ENCODE measurements at regions not wholly inside any gene's neighbourhood (a gene's known extent, or its start where the extent isn't known, plus 50 kb on each side); places are given as distances from the start of the nearest gene placed in this dataset.
"Not testable (repeated sequence)": the region's sequence is repeated elsewhere in the genome, so short reads cannot be mapped to it uniquely, and the experiment has no call there.

GRCh38 chr21:14757533-14758327 lies 211.6 kb upstream of the SAMSN1 start:
- no peak for DNase-seq (ENCODE audit: low read depth)

GRCh38 chr21:14755086-14755485 lies 209.0 kb upstream of the SAMSN1 start:
- DNase-seq (ENCODE audit: low read depth) = no peak

GRCh38 chr21:14754682-14755081 lies 208.6 kb upstream of the SAMSN1 start:
- DNase-seq (ENCODE audit: low read depth) = no peak

- DNase-seq (ENCODE audit: low read depth) = no peak
Measured at GRCh38 chr21:14754259-14754604, 208.1 kb upstream of the SAMSN1 start.

GRCh38 chr21:14753466-14754258 lies 207.5 kb upstream of the SAMSN1 start:
- DNase-seq (ENCODE audit: low read depth) = no peak

GRCh38 chr21:14753069-14753465 lies 207.0 kb upstream of the SAMSN1 start:
- no peak for DNase-seq (ENCODE audit: low read depth)

GRCh38 chr21:14752345-14752909 lies 206.3 kb upstream of the SAMSN1 start:
- DNase-seq (ENCODE audit: low read depth) = no peak

GRCh38 chr21:14751602-14752344 lies 205.7 kb upstream of the SAMSN1 start:
- DNase-seq (ENCODE audit: low read depth) = no peak

GRCh38 chr21:14751011-14751410 lies 204.9 kb upstream of the SAMSN1 start:
- no peak for DNase-seq (ENCODE audit: low read depth)

GRCh38 chr21:14750041-14750440 lies 203.9 kb upstream of the SAMSN1 start:
- no peak for DNase-seq (ENCODE audit: low read depth)

- no peak for DNase-seq (ENCODE audit: low read depth)
Measured at GRCh38 chr21:14748662-14749061, 202.5 kb upstream of the SAMSN1 start.

GRCh38 chr21:14744368-14744767 lies 198.3 kb upstream of the SAMSN1 start:
- no peak for DNase-seq (ENCODE audit: low read depth)

- DNase-seq (ENCODE audit: low read depth) = no peak
Measured at GRCh38 chr21:14742119-14742518, 196.0 kb upstream of the SAMSN1 start.

GRCh38 chr21:14741256-14741655 lies 195.1 kb upstream of the SAMSN1 start:
- DNase-seq (ENCODE audit: low read depth) = no peak

GRCh38 chr21:14740692-14741091 lies 194.6 kb upstream of the SAMSN1 start:
- DNase-seq (ENCODE audit: low read depth) = no peak

- no peak for DNase-seq (ENCODE audit: low read depth)
Measured at GRCh38 chr21:14740116-14740515, 194.0 kb upstream of the SAMSN1 start.

- no peak for DNase-seq (ENCODE audit: low read depth)
Measured at GRCh38 chr21:14739590-14739989, 193.5 kb upstream of the SAMSN1 start.

- DNase-seq (ENCODE audit: low read depth) = not testable (repeated sequence)
Measured at GRCh38 chr21:14738576-14738975, 192.5 kb upstream of the SAMSN1 start.

- peak; percentile 16 for DNase-seq (ENCODE audit: low read depth)
Measured at GRCh38 chr21:14737922-14738321, 191.8 kb upstream of the SAMSN1 start.

GRCh38 chr21:14737284-14737691 lies 191.2 kb upstream of the SAMSN1 start:
- DNase-seq (ENCODE audit: low read depth) = no peak

GRCh38 chr21:14736672-14737071 lies 190.6 kb upstream of the SAMSN1 start:
- DNase-seq (ENCODE audit: low read depth) = no peak

- no peak for DNase-seq (ENCODE audit: low read depth)
Measured at GRCh38 chr21:14736162-14736561, 190.0 kb upstream of the SAMSN1 start.
